ENCODE measurements at regions not wholly inside any gene's neighbourhood (a gene's known extent, or its start where the extent isn't known, plus 50 kb on each side); places are given as distances from the start of the nearest gene placed in this dataset.

DNA sequence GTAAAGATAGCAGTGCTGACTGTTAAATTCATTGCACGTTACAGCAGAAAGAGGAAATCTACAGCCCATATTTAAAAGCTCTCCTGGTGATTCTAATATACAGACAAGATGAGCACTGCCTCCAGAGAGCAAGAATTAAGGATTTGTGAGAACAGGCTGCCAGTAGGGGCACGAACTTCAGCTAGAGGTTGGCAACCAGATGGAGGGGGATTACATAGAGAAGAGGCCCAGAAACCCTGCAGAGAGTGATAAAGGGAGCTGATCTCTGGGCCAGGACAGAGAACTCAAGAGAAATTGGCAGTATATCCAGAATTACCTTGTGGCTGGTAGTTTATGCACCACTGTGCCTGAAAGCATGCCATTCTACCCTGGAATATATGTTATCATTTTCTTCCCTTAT is 144.8 kb downstream of the UFM1 start (continued):
- TF ChIP-seq ZNF76 (CRISPR knock-in tag; IDR thresholded peaks at IDR 0.05; ENCODE audit: borderline replicate concordance) = no peak

DNA sequence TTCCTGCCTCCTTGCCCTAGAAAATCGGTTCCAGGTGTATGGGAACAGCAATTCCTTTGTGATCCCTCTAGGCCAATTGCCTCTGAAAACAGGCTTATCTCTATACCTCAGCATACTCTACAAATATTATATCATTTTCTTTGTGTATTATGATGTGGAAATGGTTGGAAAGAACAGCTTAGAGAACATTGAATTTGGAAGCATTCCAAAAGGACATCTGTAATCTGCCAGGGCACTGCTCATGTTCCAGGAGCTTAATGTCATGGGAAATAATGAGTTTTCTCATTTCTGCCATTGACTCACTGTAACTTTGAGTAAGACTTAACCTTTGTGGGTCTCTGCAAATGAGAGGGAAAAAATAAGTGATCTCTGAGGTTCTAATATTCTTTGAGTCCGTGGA is 147.3 kb downstream of the UFM1 start:
- DNase-seq (ENCODE audit: extremely low read depth in 1 of 4, low spot score in 3 of 4) (no peak), ATAC-seq (no peak), FAIRE-seq (no peak)
- in situ Hi-C loops (cut with MboI) (no loop called here), intact Hi-C loops (cut with micrococcal nuclease) (no loop called here)
- ChIA-PET CTCF (ENCODE audit: low intra/inter-chr PET ratio) (no interaction called here), POLR2A (no interaction called here)
- no TSS peak for BruUV-seq (replicated peaks)
- no peak overlapping the region for H3K4me2 ChIP-seq (ENCODE audit: insufficient read depth, low read length)
- H3K27me3 ChIP-seq (ENCODE audit: control insufficient read depth in 2 of 2, insufficient read depth in 2 of 2, low read length in 2 of 2) = no peaks in the 10 kb centered on the region
- no peak overlapping the region for H3K9ac ChIP-seq (ENCODE audit: insufficient read depth in 1 of 2, low read depth in 2 of 2, low read length in 2 of 2)
- H3K27ac ChIP-seq (ENCODE audit: extremely low read depth, low read depth, low read length) = no peak overlapping the region
- no peak overlapping the region for H2AFZ ChIP-seq (ENCODE audit: low read depth, low read length)
- H3K36me3 ChIP-seq (ENCODE audit: control insufficient read depth, insufficient read depth, low read length) = no peaks in the 10 kb centered on the region
- TF ChIP-seq KAT7 (CRISPR knock-in tag; IDR thresholded peaks at IDR 0.05; ENCODE audit: borderline replicate concordance) (no peak), CBFA2T3 (IDR thresholded peaks at IDR 0.05) (no peak)
- TF ChIP-seq, protein P1, sequence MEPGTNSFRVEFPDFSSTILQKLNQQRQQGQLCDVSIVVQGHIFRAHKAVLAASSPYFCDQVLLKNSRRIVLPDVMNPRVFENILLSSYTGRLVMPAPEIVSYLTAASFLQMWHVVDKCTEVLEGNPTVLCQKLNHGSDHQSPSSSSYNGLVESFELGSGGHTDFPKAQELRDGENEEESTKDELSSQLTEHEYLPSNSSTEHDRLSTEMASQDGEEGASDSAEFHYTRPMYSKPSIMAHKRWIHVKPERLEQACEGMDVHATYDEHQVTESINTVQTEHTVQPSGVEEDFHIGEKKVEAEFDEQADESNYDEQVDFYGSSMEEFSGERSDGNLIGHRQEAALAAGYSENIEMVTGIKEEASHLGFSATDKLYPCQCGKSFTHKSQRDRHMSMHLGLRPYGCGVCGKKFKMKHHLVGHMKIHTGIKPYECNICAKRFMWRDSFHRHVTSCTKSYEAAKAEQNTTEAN (CRISPR knock-in tag; IDR thresholded peaks at IDR 0.05) = no peak
- H3K4me3 ChIP-seq = no peak overlapping the region
- H4K20me1 ChIP-seq (replicated peaks; ENCODE audit: control insufficient read depth, insufficient read depth, low read length) = no peaks in the 10 kb centered on the region
- H3K79me2 ChIP-seq (ENCODE audit: control insufficient read depth, insufficient read depth, low read length) = no peaks in the 10 kb centered on the region
- H3K4me1 ChIP-seq (replicated peaks in 1 of 2; ENCODE audit: control insufficient read depth in 2 of 2, insufficient read depth in 2 of 2, low read length in 2 of 2) = no peaks in the 10 kb centered on the region
- 0% methylated on average over 2 of the region's 2 CpGs for WGBS (ENCODE audit: insufficient coverage, low coverage, missing lambda C conversion rate)
- H3K9me1 ChIP-seq (ENCODE audit: control insufficient read depth, insufficient read depth, low read length) = no peaks in the 10 kb centered on the region
- no peaks in the 10 kb centered on the region for H3K9me3 ChIP-seq (replicated peaks; ENCODE audit: control insufficient read depth, insufficient read depth, low read depth, low read length)

DNA sequence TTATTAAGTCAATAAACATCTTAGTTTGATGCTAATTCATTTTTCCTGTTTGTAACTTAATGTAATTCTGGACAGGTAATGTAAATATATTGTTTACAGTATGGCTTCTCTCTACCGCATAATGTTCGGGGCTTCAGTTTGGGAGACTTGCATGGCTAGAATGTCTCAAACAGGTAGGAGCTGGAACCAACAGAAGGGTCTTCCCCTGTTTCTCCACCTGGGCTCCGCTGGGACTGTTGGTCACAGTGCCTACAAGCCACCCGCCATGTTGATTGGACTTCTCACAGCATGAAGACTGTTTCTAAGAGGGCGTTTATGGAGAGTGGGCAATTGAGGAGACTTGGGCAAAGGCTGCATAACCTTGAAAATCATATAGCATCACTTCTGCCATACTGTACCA is 148.6 kb downstream of the UFM1 start:
- BruUV-seq (replicated peaks) = no TSS peak
- Histone ChIP-seq H3K9me3 (replicated peaks; ENCODE audit: control insufficient read depth, insufficient read depth, low read depth, low read length) (no peaks in the 10 kb centered on the region), H3K27ac (ENCODE audit: extremely low read depth, low read depth, low read length) (no peak overlapping the region), H3K79me2 (ENCODE audit: control insufficient read depth, insufficient read depth, low read length) (no peaks in the 10 kb centered on the region), H3K4me3 (no peak overlapping the region), H3K9ac (ENCODE audit: insufficient read depth in 1 of 2, low read depth in 2 of 2, low read length in 2 of 2) (no peak overlapping the region), H3K9me1 (ENCODE audit: control insufficient read depth, insufficient read depth, low read length) (no peaks in the 10 kb centered on the region), H3K4me2 (ENCODE audit: insufficient read depth, low read length) (no peak overlapping the region), H4K20me1 (replicated peaks; ENCODE audit: control insufficient read depth, insufficient read depth, low read length) (no peaks in the 10 kb centered on the region), H3K36me3 (ENCODE audit: control insufficient read depth, insufficient read depth, low read length) (no peaks in the 10 kb centered on the region), H3K4me1 (replicated peaks in 1 of 2; ENCODE audit: control insufficient read depth in 2 of 2, insufficient read depth in 2 of 2, low read length in 2 of 2) (no peaks in the 10 kb centered on the region), H2AFZ (ENCODE audit: low read depth, low read length) (no peak overlapping the region), H3K27me3 (ENCODE audit: control insufficient read depth in 2 of 2, insufficient read depth in 2 of 2, low read length in 2 of 2) (no peaks in the 10 kb centered on the region)
- DNase-seq (ENCODE audit: extremely low read depth in 1 of 4, low spot score in 3 of 4) (no peak), ATAC-seq (no peak), FAIRE-seq (no peak)
- intact Hi-C loops (cut with micrococcal nuclease) = no loop called here
- CTCF ChIA-PET (ENCODE audit: low intra/inter-chr PET ratio) = no interaction called here
- in situ Hi-C loops (cut with MboI) = no loop called here
- 14% methylated on average over 5 of the region's 5 CpGs for WGBS (ENCODE audit: insufficient coverage, low coverage, missing lambda C conversion rate)
- POLR2A ChIA-PET = no interaction called here
- TF ChIP-seq ZNF695 (CRISPR knock-in tag; IDR thresholded peaks at IDR 0.05) (no peak), TFAM (CRISPR knock-in tag; conservative IDR thresholded peaks at IDR 0.05) (no peak), CHD2 (IDR thresholded peaks at IDR 0.05; ENCODE audit: low read depth, low read length) (no peak), RBM15 (IDR thresholded peaks at IDR 0.05; ENCODE audit: insufficient read depth, low read length) (no peak)
- TF ChIP-seq, protein P2, sequence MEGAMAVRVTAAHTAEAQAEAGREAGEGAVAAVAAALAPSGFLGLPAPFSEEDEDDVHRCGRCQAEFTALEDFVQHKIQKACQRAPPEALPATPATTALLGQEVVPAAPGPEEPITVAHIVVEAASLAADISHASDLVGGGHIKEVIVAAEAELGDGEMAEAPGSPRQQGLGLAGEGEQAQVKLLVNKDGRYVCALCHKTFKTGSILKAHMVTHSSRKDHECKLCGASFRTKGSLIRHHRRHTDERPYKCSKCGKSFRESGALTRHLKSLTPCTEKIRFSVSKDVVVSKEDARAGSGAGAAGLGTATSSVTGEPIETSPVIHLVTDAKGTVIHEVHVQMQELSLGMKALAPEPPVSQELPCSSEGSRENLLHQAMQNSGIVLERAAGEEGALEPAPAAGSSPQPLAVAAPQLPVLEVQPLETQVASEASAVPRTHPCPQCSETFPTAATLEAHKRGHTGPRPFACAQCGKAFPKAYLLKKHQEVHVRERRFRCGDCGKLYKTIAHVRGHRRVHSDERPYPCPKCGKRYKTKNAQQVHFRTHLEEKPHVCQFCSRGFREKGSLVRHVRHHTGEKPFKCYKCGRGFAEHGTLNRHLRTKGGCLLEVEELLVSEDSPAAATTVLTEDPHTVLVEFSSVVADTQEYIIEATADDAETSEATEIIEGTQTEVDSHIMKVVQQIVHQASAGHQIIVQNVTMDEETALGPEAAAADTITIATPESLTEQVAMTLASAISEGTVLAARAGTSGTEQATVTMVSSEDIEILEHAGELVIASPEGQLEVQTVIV (CRISPR knock-in tag; IDR thresholded peaks at IDR 0.05; ENCODE audit: borderline replicate concordance) = no peak
